HCT116 (cell line): ENCODE measurements at regions not wholly inside any gene's neighbourhood (a gene's known extent, or its start where the extent isn't known, plus 50 kb on each side); places are given as distances from the start of the nearest gene placed in this dataset.

Experiments used
- ATAC-seq: fragments of 200-7000 bp; cut with Tn5 transposase; 2 replicates; pipeline ENCODE4 v1.9.1; 2020; ENCODE audit warnings: mild to moderate bottlenecking, moderate library complexity
- BruUV-seq: library from RNA; stranded (reverse); fragments of 400-500 nt; replicated peaks from 2 replicates; lab custom pipeline; 2021; lab: Mats Ljungman, UMichigan
- CTCF ChIA-PET: fragments of 300-600 bp; sonication (Branson Sonifier 250); formaldehyde crosslinking; loops from one replicate; lab custom pipeline; 2021; ENCODE audit warnings: antibody characterized with exemption; lab: Charles Lee
- POLR2A ChIA-PET: fragments of 300-600, 350-600 bp; sonication (Branson Sonifier 250); formaldehyde crosslinking; loops from one replicate; lab custom pipeline; 2021; ENCODE audit warnings: antibody characterized with exemption; lab: Charles Lee
- RAD21 ChIA-PET, 2 experiments: fragments of 300-600 bp; sonication (Branson Sonifier 250); formaldehyde crosslinking; loops; one replicate each; lab custom pipeline; 2023; ENCODE audit warnings: low total read pairs in 2 of 2; ENCODE audit not compliant: uncharacterized antibody in 2 of 2, unreplicated experiment in 2 of 2, low non-redundant PET in 1 of 2; lab: Charles Lee
- DNase-seq: peaks from one replicate; pipeline ENCODE4 v3.0.0-alpha.2; 2010; ENCODE audit warnings: low read depth, low spot score
- H2AFZ ChIP-seq: fragments of 200-600 bp; shearing (Covaris generic), sonication (generic); 2 replicates; pipeline ENCODE4 v1.6.1; 2017; ENCODE audit warnings: low read depth, mixed run types, mixed read lengths, antibody characterized with exemption, low read length; ENCODE audit not compliant: poor library complexity, severe bottlenecking
- H3K27ac ChIP-seq: 2 replicates; pipeline ENCODE4 v1.5.1; 2012; ENCODE audit warnings: low read depth, low read length
- H3K27me3 ChIP-seq: fragments of 200-600 bp; sonication (generic); 2 replicates; pipeline ENCODE4 v1.6.1; 2016; ENCODE audit warnings: mixed run types, low read length, mixed read lengths; ENCODE audit not compliant: insufficient read depth
- H3K36me3 ChIP-seq, 2 experiments: fragments of 200-500 bp in 1 of 2; fragments of 200-600 bp in 1 of 2; sonication (Bioruptor generic) in 1 of 2; sonication (generic) in 1 of 2; 2 replicates each; pipeline versions ENCODE4 v1.5.1 to v1.6.1; 2014 to 2016; ENCODE audit warnings: low read length in 2 of 2, inconsistent platforms in 1 of 2, mixed read lengths in 1 of 2, mixed run types in 1 of 2; ENCODE audit not compliant: insufficient read depth in 2 of 2, control insufficient read depth in 1 of 2
- H3K4me1 ChIP-seq, 2 experiments: fragments of 200-600 bp in 1 of 2; sonication (generic) in 1 of 2; 2 replicates each; pipeline versions ENCODE4 v1.5.1 to v1.6.1; 2012 to 2017; ENCODE audit warnings: low read length in 2 of 2, inconsistent platforms in 1 of 2, mild to moderate bottlenecking in 1 of 2, mixed read lengths in 1 of 2, mixed run types in 1 of 2, moderate library complexity in 1 of 2; ENCODE audit not compliant: insufficient read depth in 2 of 2, control insufficient read depth in 1 of 2
- H3K4me2 ChIP-seq: fragments of 200-600 bp; sonication (generic); 2 replicates; pipeline ENCODE4 v1.6.1; 2017; ENCODE audit warnings: mixed run types, low read length, mixed read lengths
- H3K4me3 ChIP-seq, 2 experiments: fragments of 200-600 bp in 1 of 2; sonication (generic) in 1 of 2; replicated peaks in 1 of 2; 2 replicates each; pipeline ENCODE4 v1.5.1; 2011 to 2016; ENCODE audit warnings: low read length in 2 of 2, control low read depth in 1 of 2, low read depth in 1 of 2, mild to moderate bottlenecking in 1 of 2, mixed read lengths in 1 of 2, mixed run types in 1 of 2
- H3K79me2 ChIP-seq: fragments of 200-600 bp; sonication (generic); 2 replicates; pipeline ENCODE4 v1.6.1; 2017; ENCODE audit warnings: mild to moderate bottlenecking, mixed run types, low read length, moderate library complexity, mixed read lengths; ENCODE audit not compliant: insufficient read depth
- H3K9ac ChIP-seq: fragments of 200-600 bp; sonication (generic); 2 replicates; pipeline ENCODE4 v1.6.1; 2016; ENCODE audit warnings: low read length, mixed read lengths
- H3K9me2 ChIP-seq: fragments of 200-600 bp; sonication (generic), shearing (Covaris generic); 2 replicates; pipeline ENCODE4 v1.6.1; 2017; ENCODE audit warnings: mixed run types, mild to moderate bottlenecking, moderate library complexity; ENCODE audit not compliant: insufficient read depth
- H3K9me3 ChIP-seq, 2 experiments: fragments of 200-500 bp in 1 of 2; fragments of 200-600 bp in 1 of 2; sonication (Bioruptor generic) in 1 of 2; sonication (generic) in 1 of 2; 2 replicates each; pipeline ENCODE4 v1.6.1; 2014 to 2017; ENCODE audit warnings: low read length in 2 of 2, mixed read lengths in 2 of 2, inconsistent platforms in 1 of 2, low read depth in 1 of 2, mild to moderate bottlenecking in 1 of 2, mixed run types in 1 of 2, moderate library complexity in 1 of 2; ENCODE audit not compliant: control insufficient read depth in 1 of 2, insufficient read depth in 1 of 2
- H4K20me1 ChIP-seq: fragments of 200-600 bp; sonication (generic), shearing (Covaris generic); 2 replicates; pipeline ENCODE4 v1.6.1; 2017; ENCODE audit warnings: mixed run types, mild to moderate bottlenecking, moderate library complexity; ENCODE audit not compliant: insufficient read depth
- ATF3 ChIP-seq: IDR thresholded peaks from 2 replicates; pipeline ENCODE4 v1.6.1; 2012
- CEBPB ChIP-seq: IDR thresholded peaks from 2 replicates; pipeline ENCODE4 v1.6.1; 2012; ENCODE audit warnings: low read depth
- EZH2 ChIP-seq: fragments of 200-600 bp; sonication (generic); IDR thresholded peaks from 2 replicates; pipeline ENCODE4 v1.6.1; 2017; ENCODE audit warnings: antibody characterized with exemption, mixed run types
- MAX ChIP-seq: IDR thresholded peaks from 2 replicates; pipeline ENCODE4 v1.6.1; 2012
- POLR2A ChIP-seq: IDR thresholded peaks from 2 replicates; pipeline ENCODE4 v1.7.0; 2011; ENCODE audit warnings: borderline replicate concordance; ENCODE audit not compliant: insufficient read depth, insufficient read length; ENCODE audit errors: extremely low read depth
- POLR2AphosphoS5 ChIP-seq: IDR thresholded peaks from 2 replicates; pipeline ENCODE4 v1.6.1; 2011; ENCODE audit warnings: mild to moderate bottlenecking, low read depth, low read length, moderate library complexity
- RAD21 ChIP-seq: IDR thresholded peaks from 2 replicates; pipeline ENCODE4 v1.6.1; 2012; ENCODE audit warnings: low read depth, mild to moderate bottlenecking
- REST ChIP-seq: IDR thresholded peaks from 2 replicates; pipeline ENCODE4 v1.6.1; 2012; ENCODE audit warnings: low read depth
- SP1 ChIP-seq: IDR thresholded peaks from 2 replicates; pipeline ENCODE4 v1.6.1; 2012; ENCODE audit warnings: low read depth
- YY1 ChIP-seq: IDR thresholded peaks from 2 replicates; pipeline ENCODE4 v1.6.1; 2011; ENCODE audit warnings: low read length, low read depth, moderate library complexity, mild to moderate bottlenecking; ENCODE audit not compliant: insufficient replicate concordance; ENCODE audit errors: extremely low read depth
- ZBTB33 ChIP-seq: IDR thresholded peaks from 2 replicates; pipeline ENCODE4 v1.6.1; 2011; ENCODE audit warnings: mild to moderate bottlenecking, low read length, moderate library complexity; ENCODE audit not compliant: insufficient replicate concordance; ENCODE audit errors: extremely low read depth
- ZFX ChIP-seq: fragments of 450-650 bp; IDR thresholded peaks from 2 replicates; pipeline ENCODE4 v1.6.1; 2017
- ZNF274 ChIP-seq: fragments of 200-500 bp; sonication (Bioruptor generic); IDR thresholded peaks from 2 replicates; pipeline ENCODE4 v1.6.1; 2014; ENCODE audit warnings: mild to moderate bottlenecking, low read depth, low read length, inconsistent platforms
- intact Hi-C: fragments of 100-400 bp; cut with micrococcal nuclease; formaldehyde crosslinking; loops from 2 replicates; pipeline ENCODE4 v1.10.0; 2022

- Histone ChIP-seq H4K20me1 (no peaks in the 10 kb centered on the region), H3K27me3 (no peaks in the 10 kb centered on the region), H3K4me1 (no peaks in the 10 kb centered on the region), H3K9me2 (no peaks in the 10 kb centered on the region), H3K4me3 (no peak overlapping the region), H3K4me2 (no peak overlapping the region), H3K36me3 (no peaks in the 10 kb centered on the region), H2AFZ (no peak overlapping the region), H3K9ac (no peak overlapping the region), H3K27ac (no peak overlapping the region), H3K79me2 (no peaks in the 10 kb centered on the region), H3K9me3 (no peaks in the 10 kb centered on the region; a peak in 1 of 4 replicates)
- RAD21 ChIA-PET, result no interaction called here
- intact Hi-C loops, result loop anchor here (10.0 kb wide), 1 partner anchor 1011 kb away; no protein-coding TSS in a partner anchor
- POLR2A ChIA-PET, result no interaction called here
- TF ChIP-seq CEBPB (no peak), MAX (no peak), EZH2 (no peak), ZFX (no peak), SP1 (no peak), ATF3 (no peak), ZNF274 (no peak), POLR2A (no peak), YY1 (no peak), REST (no peak), POLR2AphosphoS5 (no peak), RAD21 (no peak), ZBTB33 (no peak)
- BruUV-seq, result no TSS peak
- ATAC-seq (no peak), DNase-seq (no peak)
- CTCF ChIA-PET, result interaction anchor here (0.7 kb wide), 1 partner anchor 27 kb away, joined by 3 read pairs; no protein-coding TSS in a partner anchor
These were observed 95.2 kb upstream of the PPP2R5C start for GRCh38 chr14:101666264-101666663.
